HG03469 (cell line): ENCODE measurements at regions not wholly inside any gene's neighbourhood (a gene's known extent, or its start where the extent isn't known, plus 50 kb on each side); places are given as distances from the start of the nearest gene placed in this dataset.

ENCODE experiments used
- ATAC-seq: cut with Tn5 transposase; IDR thresholded peaks from one replicate; pipeline ENCODE4 v1.9.1; 2021; ENCODE audit warnings: mild to moderate bottlenecking, moderate library complexity, moderate number of reproducible peaks; ENCODE audit not compliant: unreplicated experiment

GRCh38 chr6:54710456-54710855 is 136.1 kb upstream of the FAM83B start:
- ATAC-seq, result no peak

GRCh38 chr6:54716010-54716409 is 130.6 kb upstream of the FAM83B start:
- ATAC-seq, result no peak

GRCh38 chr6:54716877-54717276 is 129.7 kb upstream of the FAM83B start:
- no peak for ATAC-seq

GRCh38 chr6:54717849-54718455 is 128.6 kb upstream of the FAM83B start:
- ATAC-seq, result peak; percentile 89

- ATAC-seq, result no peak
Measured at GRCh38 chr6:54718541-54719023, 128.0 kb upstream of the FAM83B start.

GRCh38 chr6:54719131-54719530 is 127.4 kb upstream of the FAM83B start:
- no peak for ATAC-seq

GRCh38 chr6:54719633-54720032 is 126.9 kb upstream of the FAM83B start:
- ATAC-seq, result no peak

GRCh38 chr6:54722328-54722727 is 124.2 kb upstream of the FAM83B start:
- no peak for ATAC-seq

- ATAC-seq, result no peak
Measured at GRCh38 chr6:54729716-54730115, 116.9 kb upstream of the FAM83B start.

GRCh38 chr6:54730767-54731630 is 115.6 kb upstream of the FAM83B start:
- no peak for ATAC-seq

GRCh38 chr6:54737247-54737646 is 109.3 kb upstream of the FAM83B start:
- no peak for ATAC-seq

GRCh38 chr6:54747955-54748354 is 98.6 kb upstream of the FAM83B start:
- ATAC-seq, result no peak

GRCh38 chr6:54754406-54754805 is 92.2 kb upstream of the FAM83B start:
- no peak for ATAC-seq

- no peak for ATAC-seq
Measured at GRCh38 chr6:54758340-54758739, 88.2 kb upstream of the FAM83B start.

GRCh38 chr6:54768494-54768893 is 78.1 kb upstream of the FAM83B start:
- ATAC-seq, result no peak

GRCh38 chr6:54770328-54770727 is 76.2 kb upstream of the FAM83B start:
- no peak for ATAC-seq

GRCh38 chr6:54771968-54772367 is 74.6 kb upstream of the FAM83B start:
- no peak for ATAC-seq

GRCh38 chr6:54772610-54773009 is 74.0 kb upstream of the FAM83B start:
- no peak for ATAC-seq

- ATAC-seq, result no peak
Measured at GRCh38 chr6:54775576-54775975, 71.0 kb upstream of the FAM83B start.

GRCh38 chr6:54776891-54777290 is 69.7 kb upstream of the FAM83B start:
- no peak for ATAC-seq

- no peak for ATAC-seq
Measured at GRCh38 chr6:54778731-54779130, 67.8 kb upstream of the FAM83B start.

GRCh38 chr6:54784011-54784410 is 62.6 kb upstream of the FAM83B start:
- ATAC-seq, result no peak
